ENCODE measurements at regions not wholly inside any gene's neighbourhood (a gene's known extent, or its start where the extent isn't known, plus 50 kb on each side); places are given as distances from the start of the nearest gene placed in this dataset.

DNA sequence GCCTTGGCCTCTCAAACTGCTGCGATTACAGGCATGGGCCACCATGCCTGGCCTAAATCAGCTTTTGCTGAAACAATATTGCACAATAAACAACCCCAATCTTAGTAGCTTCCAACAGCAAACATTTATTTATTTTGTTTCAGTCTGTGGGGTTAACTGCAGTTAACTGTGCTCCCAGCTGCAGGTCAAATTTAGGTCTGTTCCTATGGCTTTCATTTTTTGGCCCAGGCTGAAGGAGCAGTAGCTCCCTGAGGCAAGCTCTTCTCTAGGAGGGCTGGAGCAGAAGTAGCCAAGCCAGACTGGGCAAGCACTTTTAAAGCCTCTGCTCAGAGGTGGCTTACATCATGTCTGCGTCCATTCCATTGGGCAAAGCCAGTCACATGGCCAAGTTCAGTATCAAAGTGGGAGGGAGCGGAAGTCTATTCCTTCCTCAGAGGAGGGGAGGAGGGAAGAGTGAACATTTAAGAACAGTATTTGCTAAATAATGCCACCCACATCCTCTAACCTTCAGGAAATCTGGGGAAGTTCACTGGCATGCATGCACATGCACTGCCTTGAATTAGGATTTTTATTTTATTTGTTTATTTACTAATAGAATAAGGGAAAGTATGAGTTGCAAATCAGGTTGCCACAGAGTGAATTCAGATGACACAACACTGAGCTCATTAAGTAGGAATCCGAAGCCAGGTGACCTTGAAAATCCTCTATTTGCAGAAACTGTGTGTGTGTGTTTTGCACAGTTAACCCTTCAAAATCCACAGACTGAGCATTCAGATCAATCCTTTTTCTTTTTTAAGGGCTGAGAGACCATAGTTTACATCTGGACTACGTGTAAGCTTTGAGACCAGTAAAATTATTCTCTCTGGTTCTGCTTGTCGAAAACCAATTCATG is 122.0 kb upstream of the SEL1L start:
- ATAC-seq (no peak), DNase-seq (ENCODE audit: low read depth, low spot score) (no peak)
- H3K27ac ChIP-seq (ENCODE audit: low read length): no peak overlapping the region
- CTCF ChIA-PET: no interaction called here
- H3K27me3 ChIP-seq (ENCODE audit: control insufficient read depth, insufficient read depth, low read length): no peaks in the 10 kb centered on the region
- no peak overlapping the region for H3K4me3 ChIP-seq (ENCODE audit: low read depth in 2 of 2, low read length in 2 of 2)
- intact Hi-C loops (cut with micrococcal nuclease; ENCODE audit: unreplicated experiment) (no loop called here), in situ Hi-C loops (cut with HindIII; ENCODE audit: low pct_unique_long_range_greater_than_20kb, low sequenced_read_pairs) (no loop called here)
- POLR2A ChIA-PET: no interaction called here
- H3K36me3 ChIP-seq (ENCODE audit: control insufficient read depth, insufficient read depth, low read length): no peaks in the 10 kb centered on the region
- TF ChIP-seq POLR2AphosphoS5 (IDR thresholded peaks at IDR 0.05; ENCODE audit: low read depth, low read length): no peak
- TF ChIP-seq, protein P1, sequence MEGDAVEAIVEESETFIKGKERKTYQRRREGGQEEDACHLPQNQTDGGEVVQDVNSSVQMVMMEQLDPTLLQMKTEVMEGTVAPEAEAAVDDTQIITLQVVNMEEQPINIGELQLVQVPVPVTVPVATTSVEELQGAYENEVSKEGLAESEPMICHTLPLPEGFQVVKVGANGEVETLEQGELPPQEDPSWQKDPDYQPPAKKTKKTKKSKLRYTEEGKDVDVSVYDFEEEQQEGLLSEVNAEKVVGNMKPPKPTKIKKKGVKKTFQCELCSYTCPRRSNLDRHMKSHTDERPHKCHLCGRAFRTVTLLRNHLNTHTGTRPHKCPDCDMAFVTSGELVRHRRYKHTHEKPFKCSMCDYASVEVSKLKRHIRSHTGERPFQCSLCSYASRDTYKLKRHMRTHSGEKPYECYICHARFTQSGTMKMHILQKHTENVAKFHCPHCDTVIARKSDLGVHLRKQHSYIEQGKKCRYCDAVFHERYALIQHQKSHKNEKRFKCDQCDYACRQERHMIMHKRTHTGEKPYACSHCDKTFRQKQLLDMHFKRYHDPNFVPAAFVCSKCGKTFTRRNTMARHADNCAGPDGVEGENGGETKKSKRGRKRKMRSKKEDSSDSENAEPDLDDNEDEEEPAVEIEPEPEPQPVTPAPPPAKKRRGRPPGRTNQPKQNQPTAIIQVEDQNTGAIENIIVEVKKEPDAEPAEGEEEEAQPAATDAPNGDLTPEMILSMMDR (IDR thresholded peaks at IDR 0.05): no peak
- no peak for TF ChIP-seq SIN3A (IDR thresholded peaks at IDR 0.05; ENCODE audit: borderline replicate concordance, insufficient read depth, low read depth, low read length)
- no peak for TF ChIP-seq TCF7L2 (IDR thresholded peaks at IDR 0.05; ENCODE audit: low read depth, low read length)
- TF ChIP-seq, protein P2, sequence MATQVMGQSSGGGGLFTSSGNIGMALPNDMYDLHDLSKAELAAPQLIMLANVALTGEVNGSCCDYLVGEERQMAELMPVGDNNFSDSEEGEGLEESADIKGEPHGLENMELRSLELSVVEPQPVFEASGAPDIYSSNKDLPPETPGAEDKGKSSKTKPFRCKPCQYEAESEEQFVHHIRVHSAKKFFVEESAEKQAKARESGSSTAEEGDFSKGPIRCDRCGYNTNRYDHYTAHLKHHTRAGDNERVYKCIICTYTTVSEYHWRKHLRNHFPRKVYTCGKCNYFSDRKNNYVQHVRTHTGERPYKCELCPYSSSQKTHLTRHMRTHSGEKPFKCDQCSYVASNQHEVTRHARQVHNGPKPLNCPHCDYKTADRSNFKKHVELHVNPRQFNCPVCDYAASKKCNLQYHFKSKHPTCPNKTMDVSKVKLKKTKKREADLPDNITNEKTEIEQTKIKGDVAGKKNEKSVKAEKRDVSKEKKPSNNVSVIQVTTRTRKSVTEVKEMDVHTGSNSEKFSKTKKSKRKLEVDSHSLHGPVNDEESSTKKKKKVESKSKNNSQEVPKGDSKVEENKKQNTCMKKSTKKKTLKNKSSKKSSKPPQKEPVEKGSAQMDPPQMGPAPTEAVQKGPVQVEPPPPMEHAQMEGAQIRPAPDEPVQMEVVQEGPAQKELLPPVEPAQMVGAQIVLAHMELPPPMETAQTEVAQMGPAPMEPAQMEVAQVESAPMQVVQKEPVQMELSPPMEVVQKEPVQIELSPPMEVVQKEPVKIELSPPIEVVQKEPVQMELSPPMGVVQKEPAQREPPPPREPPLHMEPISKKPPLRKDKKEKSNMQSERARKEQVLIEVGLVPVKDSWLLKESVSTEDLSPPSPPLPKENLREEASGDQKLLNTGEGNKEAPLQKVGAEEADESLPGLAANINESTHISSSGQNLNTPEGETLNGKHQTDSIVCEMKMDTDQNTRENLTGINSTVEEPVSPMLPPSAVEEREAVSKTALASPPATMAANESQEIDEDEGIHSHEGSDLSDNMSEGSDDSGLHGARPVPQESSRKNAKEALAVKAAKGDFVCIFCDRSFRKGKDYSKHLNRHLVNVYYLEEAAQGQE (IDR thresholded peaks at IDR 0.05; ENCODE audit: insufficient read depth in 1 of 2, low read depth in 2 of 2, low read length in 1 of 2): no peak
- BruUV-seq (replicated peaks): no TSS peak
- no peaks in the 10 kb centered on the region for H3K4me1 ChIP-seq (ENCODE audit: control insufficient read depth, insufficient read depth, low read length)
- H3K9me3 ChIP-seq (ENCODE audit: control insufficient read depth, insufficient read depth, low read depth, low read length): no peaks in the 10 kb centered on the region

DNA sequence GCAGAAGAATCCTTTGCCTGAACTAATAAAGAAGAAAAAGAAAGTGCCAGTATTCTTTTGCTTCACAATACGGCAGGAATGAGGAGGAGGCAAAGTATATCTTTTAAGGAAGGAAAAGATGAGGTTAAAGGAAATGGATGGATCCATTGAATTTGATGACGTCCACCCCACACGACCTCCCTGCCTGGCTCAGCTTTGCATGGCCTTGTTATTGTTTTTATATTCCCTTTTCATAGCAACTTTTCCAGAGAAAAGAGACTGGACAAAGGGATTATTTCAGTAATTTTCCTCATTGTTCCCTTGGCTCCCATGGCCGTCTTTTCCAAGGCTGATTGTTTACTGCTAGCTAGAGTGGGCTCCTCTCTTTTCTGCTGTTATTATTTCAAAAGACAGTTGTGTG is 123.2 kb upstream of the SEL1L start:
- H3K4me3 ChIP-seq (ENCODE audit: low read depth in 2 of 2, low read length in 2 of 2): no peak overlapping the region
- no peak overlapping the region for H3K27ac ChIP-seq (ENCODE audit: low read length)
- TF ChIP-seq, protein P2 (IDR thresholded peaks at IDR 0.05; ENCODE audit: insufficient read depth in 1 of 2, low read depth in 2 of 2, low read length in 1 of 2): no peak
- DNase-seq (ENCODE audit: low read depth, low spot score) (no peak), ATAC-seq (no peak)
- no peaks in the 10 kb centered on the region for H3K9me3 ChIP-seq (ENCODE audit: control insufficient read depth, insufficient read depth, low read depth, low read length)
- POLR2A ChIA-PET: no interaction called here
- BruUV-seq (replicated peaks): no TSS peak
- intact Hi-C loops (cut with micrococcal nuclease; ENCODE audit: unreplicated experiment) (no loop called here), in situ Hi-C loops (cut with HindIII; ENCODE audit: low pct_unique_long_range_greater_than_20kb, low sequenced_read_pairs) (no loop called here)
- no peaks in the 10 kb centered on the region for H3K36me3 ChIP-seq (ENCODE audit: control insufficient read depth, insufficient read depth, low read length)
- CTCF ChIA-PET: no interaction called here
- H3K4me1 ChIP-seq (ENCODE audit: control insufficient read depth, insufficient read depth, low read length): no peaks in the 10 kb centered on the region
- no peaks in the 10 kb centered on the region for H3K27me3 ChIP-seq (ENCODE audit: control insufficient read depth, insufficient read depth, low read length)
